ENCODE measurements at regions not wholly inside any gene's neighbourhood (a gene's known extent, or its start where the extent isn't known, plus 50 kb on each side); places are given as distances from the start of the nearest gene placed in this dataset.

DNA sequence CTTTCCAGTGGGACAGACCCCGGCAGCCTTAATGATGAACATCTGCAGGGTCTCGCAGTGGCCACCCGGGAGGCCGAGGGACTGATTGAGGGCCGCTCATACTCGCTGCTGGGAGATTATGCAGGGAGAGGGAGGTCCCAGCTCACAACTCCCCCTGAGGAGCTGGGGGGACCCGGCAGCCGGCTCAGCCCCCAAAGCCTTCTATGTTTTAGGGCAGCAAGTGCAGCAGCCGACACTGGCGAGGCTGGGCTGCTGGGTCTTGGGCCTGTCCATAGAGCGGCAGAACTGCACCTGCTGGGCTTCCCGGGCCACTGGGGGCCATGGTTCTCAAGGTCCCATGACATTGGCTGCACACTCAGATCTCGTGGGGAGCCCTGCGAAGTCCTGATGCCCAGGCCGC, 110.7 kb downstream of the RFLNA start:
- ATAC-seq (no peak), DNase-seq (no peak)
- no peaks in the 10 kb centered on the region for H3K27me3 ChIP-seq
- peaks cover 51% of the 10 kb centered on the region for H3K36me3 ChIP-seq
- intact Hi-C loops (cut with DNase I): no loop called here
- H3K4me3 ChIP-seq: no peak overlapping the region
- no peak overlapping the region for H3K27ac ChIP-seq
- TF ChIP-seq, protein P1, sequence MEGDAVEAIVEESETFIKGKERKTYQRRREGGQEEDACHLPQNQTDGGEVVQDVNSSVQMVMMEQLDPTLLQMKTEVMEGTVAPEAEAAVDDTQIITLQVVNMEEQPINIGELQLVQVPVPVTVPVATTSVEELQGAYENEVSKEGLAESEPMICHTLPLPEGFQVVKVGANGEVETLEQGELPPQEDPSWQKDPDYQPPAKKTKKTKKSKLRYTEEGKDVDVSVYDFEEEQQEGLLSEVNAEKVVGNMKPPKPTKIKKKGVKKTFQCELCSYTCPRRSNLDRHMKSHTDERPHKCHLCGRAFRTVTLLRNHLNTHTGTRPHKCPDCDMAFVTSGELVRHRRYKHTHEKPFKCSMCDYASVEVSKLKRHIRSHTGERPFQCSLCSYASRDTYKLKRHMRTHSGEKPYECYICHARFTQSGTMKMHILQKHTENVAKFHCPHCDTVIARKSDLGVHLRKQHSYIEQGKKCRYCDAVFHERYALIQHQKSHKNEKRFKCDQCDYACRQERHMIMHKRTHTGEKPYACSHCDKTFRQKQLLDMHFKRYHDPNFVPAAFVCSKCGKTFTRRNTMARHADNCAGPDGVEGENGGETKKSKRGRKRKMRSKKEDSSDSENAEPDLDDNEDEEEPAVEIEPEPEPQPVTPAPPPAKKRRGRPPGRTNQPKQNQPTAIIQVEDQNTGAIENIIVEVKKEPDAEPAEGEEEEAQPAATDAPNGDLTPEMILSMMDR (IDR thresholded peaks at IDR 0.05): no peak
- no peaks in the 10 kb centered on the region for H3K9me3 ChIP-seq
- peaks cover 13% of the 10 kb centered on the region for H3K4me1 ChIP-seq

DNA sequence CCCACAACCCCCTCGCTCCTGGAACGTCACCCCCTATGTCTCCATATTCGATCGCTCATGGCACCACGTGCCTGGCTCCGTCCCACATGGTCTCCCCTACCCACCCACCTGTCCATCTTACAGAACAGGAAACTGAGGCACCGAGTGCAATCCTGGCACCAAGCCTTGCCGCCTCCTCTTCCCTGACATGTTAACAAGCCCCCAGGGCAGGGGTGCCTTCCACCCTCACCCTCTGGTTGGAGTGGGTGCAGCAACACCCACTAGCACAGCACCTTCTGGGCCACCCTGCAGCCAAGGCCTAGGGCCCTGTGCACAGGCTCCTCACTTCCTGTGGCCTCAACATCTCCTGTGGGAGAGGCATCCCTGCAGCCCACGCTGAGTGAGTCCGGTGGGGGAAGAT, 110.3 kb downstream of the RFLNA start:
- DNase-seq (no peak), ATAC-seq (no peak)
- Histone ChIP-seq H3K9me3 (no peaks in the 10 kb centered on the region), H3K4me1 (peaks cover 13% of the 10 kb centered on the region), H3K4me3 (no peak overlapping the region), H3K27me3 (no peaks in the 10 kb centered on the region), H3K36me3 (peaks cover 55% of the 10 kb centered on the region), H3K27ac (no peak overlapping the region)
- intact Hi-C loops (cut with DNase I): no loop called here
- TF ChIP-seq, protein P1 (IDR thresholded peaks at IDR 0.05): no peak

DNA sequence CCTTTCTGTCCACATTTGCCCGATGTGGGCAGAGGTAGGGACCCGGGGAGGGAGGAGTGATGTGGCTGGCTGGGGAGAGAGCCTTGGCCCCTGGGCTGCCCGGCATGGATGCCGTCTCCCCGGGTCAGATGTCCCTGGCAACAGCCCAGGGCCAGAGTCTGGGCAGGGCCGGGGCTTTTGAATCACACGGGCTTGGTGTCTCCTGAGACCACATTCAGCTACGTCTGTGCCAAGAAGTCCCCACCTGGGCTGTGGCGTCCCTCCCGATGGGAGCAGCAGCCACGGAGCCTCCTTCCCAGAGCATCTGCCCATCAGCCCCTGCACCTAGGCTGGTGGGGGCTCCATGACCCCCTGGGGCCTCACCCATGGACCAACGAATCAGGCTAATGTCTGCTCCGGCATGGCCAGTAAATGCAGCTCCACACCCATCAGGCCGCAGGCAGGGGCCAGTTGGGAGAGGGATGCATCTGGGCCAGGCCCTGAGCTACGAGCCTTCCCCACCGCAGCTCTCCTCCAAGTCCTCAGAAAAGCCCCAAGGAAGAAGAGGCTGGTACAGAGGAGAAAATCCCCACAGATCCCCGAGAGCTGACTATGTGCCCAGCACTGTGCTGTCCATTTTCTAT, 109.4 kb downstream of the RFLNA start:
- H3K27me3 ChIP-seq: no peaks in the 10 kb centered on the region
- intact Hi-C loops (cut with DNase I): no loop called here
- H3K9me3 ChIP-seq: no peaks in the 10 kb centered on the region
- peaks cover 18% of the 10 kb centered on the region for H3K4me1 ChIP-seq
- no peak overlapping the region for H3K4me3 ChIP-seq
- no peak overlapping the region for H3K27ac ChIP-seq
- H3K36me3 ChIP-seq: peaks cover 55% of the 10 kb centered on the region
- ATAC-seq (no peak), DNase-seq (no peak)
- TF ChIP-seq, protein P1 (IDR thresholded peaks at IDR 0.05): no peak

DNA sequence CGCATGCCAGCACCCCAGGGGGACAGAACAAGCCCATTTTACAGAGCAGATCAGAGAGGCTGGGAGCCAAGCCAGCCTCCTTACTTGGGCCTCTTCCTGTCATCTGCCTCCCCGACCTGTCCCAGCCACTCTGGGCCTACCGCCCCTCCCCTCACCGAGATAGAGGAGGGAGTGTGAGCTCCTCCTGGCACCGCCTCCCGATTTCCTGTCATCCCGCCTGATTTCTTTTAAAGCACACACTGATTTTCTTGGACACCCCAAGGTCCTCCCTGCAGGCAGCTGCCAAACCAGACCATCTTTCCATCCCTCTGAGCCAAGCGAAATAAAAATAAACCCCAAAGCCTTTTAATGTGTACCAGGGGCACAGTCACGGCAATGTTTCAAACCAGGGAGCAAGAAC, 108.4 kb downstream of the RFLNA start:
- TF ChIP-seq, protein P1 (IDR thresholded peaks at IDR 0.05): no peak
- no peak overlapping the region for H3K27ac ChIP-seq
- DNase-seq (no peak), ATAC-seq (peak; percentile 9)
- H3K36me3 ChIP-seq: peaks cover 51% of the 10 kb centered on the region
- H3K4me1 ChIP-seq: peaks cover 24% of the 10 kb centered on the region
- intact Hi-C loops (cut with DNase I): no loop called here
- H3K9me3 ChIP-seq: no peaks in the 10 kb centered on the region
- no peaks in the 10 kb centered on the region for H3K27me3 ChIP-seq
- H3K4me3 ChIP-seq: no peak overlapping the region

DNA sequence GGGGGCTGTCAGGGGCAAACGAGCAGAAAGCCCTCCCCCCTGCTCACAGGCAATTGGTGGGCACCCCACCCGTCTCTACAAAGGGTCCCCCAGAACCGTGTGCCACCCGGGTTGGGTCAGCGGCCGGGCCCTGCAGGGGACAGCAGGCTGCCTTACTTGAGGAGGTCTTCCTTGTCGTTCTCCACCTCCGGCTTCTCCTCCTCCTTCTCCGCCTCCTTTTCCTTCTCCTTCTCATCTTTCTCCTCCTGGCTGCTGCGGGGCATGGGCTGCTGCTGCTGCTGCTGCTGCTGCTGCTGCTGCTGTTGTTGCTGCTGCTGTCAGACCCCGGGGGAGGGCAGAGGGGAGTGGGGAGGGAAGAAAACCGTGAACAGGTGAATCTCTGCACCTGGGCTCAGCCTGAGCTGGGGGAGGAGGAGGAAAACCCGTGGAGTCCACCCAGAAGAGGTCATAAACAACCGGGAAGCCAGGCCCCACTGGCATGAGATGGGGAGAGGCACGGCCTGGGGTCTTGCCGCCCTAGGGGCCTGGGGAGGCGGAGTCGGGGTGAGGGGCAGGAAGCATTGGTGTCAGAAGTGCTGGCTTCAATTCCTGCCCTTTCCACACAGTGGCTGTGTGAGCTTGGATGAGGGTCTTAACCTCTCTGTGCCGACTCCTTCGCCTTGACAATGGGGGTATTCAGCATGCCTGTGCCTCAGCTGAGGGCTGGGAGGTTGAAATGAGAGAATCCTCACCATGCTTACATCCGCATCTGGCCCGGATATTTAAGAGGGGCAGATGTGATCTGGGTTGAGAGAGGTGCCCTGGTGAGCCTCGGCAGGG, 107.6 kb downstream of the RFLNA start:
- TF ChIP-seq, protein P1 (IDR thresholded peaks at IDR 0.05): no peak
- H3K9me3 ChIP-seq: no peaks in the 10 kb centered on the region
- ATAC-seq (no peak), DNase-seq (no peak)
- intact Hi-C loops (cut with DNase I): no loop called here
- no peaks in the 10 kb centered on the region for H3K27me3 ChIP-seq
- peaks cover 55% of the 10 kb centered on the region for H3K36me3 ChIP-seq
- peaks cover 27% of the 10 kb centered on the region for H3K4me1 ChIP-seq
- no peak overlapping the region for H3K4me3 ChIP-seq
- H3K27ac ChIP-seq: no peak overlapping the region
